PC-9 (cell line): ENCODE measurements at regions not wholly inside any gene's neighbourhood (a gene's known extent, or its start where the extent isn't known, plus 50 kb on each side); places are given as distances from the start of the nearest gene placed in this dataset.

Experiments used
- CTCF ChIP-seq: fragments of 200-600 bp; sonication (generic); conservative IDR thresholded peaks from 2 replicates; pipeline ENCODE4 v1.6.1; 2017; ENCODE audit warnings: mixed run types, antibody characterized with exemption, mild to moderate bottlenecking, moderate library complexity
- EZH2 ChIP-seq: fragments of 200-600 bp; sonication (generic); IDR thresholded peaks from 2 replicates; pipeline ENCODE4 v1.8.0; 2017; ENCODE audit warnings: antibody characterized with exemption, low read depth

DNA sequence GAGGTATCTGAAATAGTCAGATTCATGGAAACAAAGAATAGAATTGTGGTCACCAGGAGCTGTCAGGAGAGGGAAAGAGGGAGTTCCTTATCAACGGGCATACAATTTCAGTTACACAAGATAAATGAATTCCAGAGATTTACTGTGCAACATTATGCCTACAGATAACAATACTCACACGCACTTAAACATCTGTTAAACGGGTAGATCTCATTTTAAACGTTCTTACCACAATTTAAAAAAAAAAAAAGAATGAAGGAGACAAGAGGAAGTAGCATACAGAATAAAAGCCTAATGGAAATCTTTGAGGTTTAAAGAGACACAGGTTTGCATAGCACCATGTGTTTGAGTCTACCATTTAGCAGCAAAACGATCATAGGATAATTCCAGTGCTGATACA lies 298.0 kb downstream of the DKK2 start:
- TF ChIP-seq CTCF (no peak), EZH2 (no peak)
